Esophagus squamous epithelium (tissue), 5 donors: ENCODE measurements at regions not wholly inside any gene's neighbourhood (a gene's known extent, or its start where the extent isn't known, plus 50 kb on each side); places are given as distances from the start of the nearest gene placed in this dataset.

Experiments used
- DNase-seq: peaks from one replicate; lab custom pipeline; 2025; lab: John Stamatoyannopoulos, UW
- H3K27ac ChIP-seq, 4 donors: fragments of 200-600 bp; sonication (generic); one replicate each; pipeline ENCODE4 v1.5.1; 2016 to 2019; ENCODE audit warnings: mild to moderate bottlenecking in 1 of 4
- H3K27me3 ChIP-seq, 4 donors: fragments of 200-600 bp; sonication (generic); 1 replicate in 3 of 4; 2 replicates in 1 of 4; pipeline versions ENCODE4 v1.5.1 to v1.6.0; 2017 to 2021; ENCODE audit warnings: antibody characterized with exemption in 1 of 4
- H3K36me3 ChIP-seq, 3 donors: fragments of 200-600 bp; sonication (generic); one replicate each; pipeline ENCODE4 v1.5.1; 2016 to 2019
- H3K4me1 ChIP-seq, 3 donors: fragments of 200-600 bp; sonication (generic); one replicate each; pipeline ENCODE4 v1.5.1; 2017 to 2019
- H3K4me3 ChIP-seq, 4 donors: fragments of 200-600 bp; sonication (generic); 1 replicate in 3 of 4; 2 replicates in 1 of 4; pipeline ENCODE4 v1.5.1; 2016 to 2019; ENCODE audit warnings: mild to moderate bottlenecking in 2 of 4, moderate library complexity in 1 of 4
- H3K9me3 ChIP-seq, 3 donors: fragments of 200-600 bp; sonication (generic); one replicate each; pipeline ENCODE4 v1.5.1; 2016 to 2019
- CTCF ChIP-seq, 6 experiments: fragments of 450-650 bp in 4 of 6; fragments of 200-600 bp in 2 of 6; sonication (generic) in 2 of 6; IDR thresholded peaks; one replicate each; pipeline ENCODE4 v1.5.1; 2016 to 2019; ENCODE audit warnings: antibody characterized with exemption in 6 of 6, mild to moderate bottlenecking in 4 of 6, moderate library complexity in 4 of 6
- POLR2A ChIP-seq, 4 donors: fragments of 450-650 bp; IDR thresholded peaks; one replicate each; pipeline ENCODE4 v1.6.1; 2017; ENCODE audit warnings: antibody characterized with exemption in 4 of 4, mild to moderate bottlenecking in 4 of 4, moderate library complexity in 3 of 4
- WGBS, 2 donors: methylation state at CpG; one replicate each; pipeline ENCODE4 v1.1.5; 2018; 5-methylcytosine and 5-hydroxymethylcytosine counted together
- intact Hi-C: fragments of 100-400 bp; cut with DNase I; formaldehyde crosslinking; loops from one replicate; pipeline ENCODE4 v1.15.0; 2022
- donor health status: DM: yes; HTN: yes; CAD: no.

GRCh38 chr5:18987101-18987500 lies 1000.9 kb downstream of the CDH18 start:
- H3K36me3 ChIP-seq, result no peaks in the 10 kb centered on the region
- intact Hi-C loops, result no loop called here
- no peak overlapping the region for H3K4me3 ChIP-seq
- no peak overlapping the region for H3K27ac ChIP-seq
- TF ChIP-seq POLR2A (IDR thresholded peaks at IDR 0.05) (no peak), CTCF (IDR thresholded peaks at IDR 0.05) (no peak)
- peaks cover 0 to 5% (median 0%) of the 10 kb centered on the region in 3 donors for H3K9me3 ChIP-seq
- no peak for DNase-seq
- H3K27me3 ChIP-seq, result no peaks in the 10 kb centered on the region
- no peaks in the 10 kb centered on the region for H3K4me1 ChIP-seq
- 52 to 54% methylated on average over 1 of the region's 1 CpG for WGBS, 2 donors

- Histone ChIP-seq H3K9me3 (no peaks in the 10 kb centered on the region), H3K27ac (no peak overlapping the region), H3K4me1 (no peaks in the 10 kb centered on the region), H3K27me3 (no peaks in the 10 kb centered on the region), H3K4me3 (no peak overlapping the region), H3K36me3 (no peaks in the 10 kb centered on the region)
- intact Hi-C loops, result no loop called here
- no peak for TF ChIP-seq POLR2A (IDR thresholded peaks at IDR 0.05)
- no peak for TF ChIP-seq CTCF (IDR thresholded peaks at IDR 0.05)
- WGBS, 2 donors, result 43 to 55% methylated on average over 1 of the region's 1 CpG
- no peak for DNase-seq
These were observed 997.1 kb downstream of the CDH18 start for GRCh38 chr5:18990852-18991251.

GRCh38 chr5:18992264-18992663 lies 995.7 kb downstream of the CDH18 start:
- TF ChIP-seq CTCF (IDR thresholded peaks at IDR 0.05) (no peak), POLR2A (IDR thresholded peaks at IDR 0.05) (no peak)
- no peaks in the 10 kb centered on the region for H3K9me3 ChIP-seq
- H3K27ac ChIP-seq, result no peak overlapping the region
- no peaks in the 10 kb centered on the region for H3K36me3 ChIP-seq
- no peak overlapping the region for H3K4me3 ChIP-seq
- intact Hi-C loops, result no loop called here
- no peaks in the 10 kb centered on the region for H3K27me3 ChIP-seq
- DNase-seq, result no peak
- no peaks in the 10 kb centered on the region for H3K4me1 ChIP-seq
- 41 to 44% methylated on average over 1 of the region's 1 CpG for WGBS, 2 donors

- Histone ChIP-seq H3K9me3 (no peaks in the 10 kb centered on the region), H3K27me3 (no peaks in the 10 kb centered on the region), H3K36me3 (no peaks in the 10 kb centered on the region), H3K4me1 (no peaks in the 10 kb centered on the region), H3K4me3 (no peak overlapping the region), H3K27ac (no peak overlapping the region)
- intact Hi-C loops, result no loop called here
- DNase-seq, result no peak
- TF ChIP-seq POLR2A (IDR thresholded peaks at IDR 0.05), result no peak
- TF ChIP-seq CTCF (IDR thresholded peaks at IDR 0.05), result no peak
These were observed 988.5 kb downstream of the CDH18 start for GRCh38 chr5:18999478-18999877.

- Histone ChIP-seq H3K9me3 (no peaks in the 10 kb centered on the region), H3K27me3 (no peaks in the 10 kb centered on the region), H3K36me3 (no peaks in the 10 kb centered on the region), H3K4me1 (no peaks in the 10 kb centered on the region), H3K4me3 (no peak overlapping the region), H3K27ac (no peak overlapping the region)
- WGBS, 2 donors, result 45 to 54% methylated on average over 1 of the region's 1 CpG
- intact Hi-C loops, result no loop called here
- no peak for TF ChIP-seq POLR2A (IDR thresholded peaks at IDR 0.05)
- no peak for TF ChIP-seq CTCF (IDR thresholded peaks at IDR 0.05)
- no peak for DNase-seq
These were observed 986.9 kb downstream of the CDH18 start for GRCh38 chr5:19001054-19001453.
